Ishikawa (cell line): ENCODE measurements at regions not wholly inside any gene's neighbourhood (a gene's known extent, or its start where the extent isn't known, plus 50 kb on each side); places are given as distances from the start of the nearest gene placed in this dataset.

ENCODE experiments used
- EP300 ChIP-seq: IDR thresholded peaks from 2 replicates; pipeline ENCODE4 v1.6.1; 2012; ENCODE audit warnings: borderline replicate concordance
- TCF12 ChIP-seq: IDR thresholded peaks from 2 replicates; pipeline ENCODE4 v1.6.1; 2012; ENCODE audit warnings: low read depth
- TF ChIP-seq, protein P1 (sequence below): IDR thresholded peaks from 2 replicates; pipeline ENCODE4 v1.6.1; 2012

- TF ChIP-seq TCF12 (no peak), EP300 (no peak)
- TF ChIP-seq, protein P1, sequence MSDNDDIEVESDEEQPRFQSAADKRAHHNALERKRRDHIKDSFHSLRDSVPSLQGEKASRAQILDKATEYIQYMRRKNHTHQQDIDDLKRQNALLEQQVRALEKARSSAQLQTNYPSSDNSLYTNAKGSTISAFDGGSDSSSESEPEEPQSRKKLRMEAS = no peak
These were observed 510.6 kb upstream of the BOD1L1 start for GRCh38 chr4:14138106-14138505.
